GM19395 (cell line): ENCODE measurements at regions not wholly inside any gene's neighbourhood (a gene's known extent, or its start where the extent isn't known, plus 50 kb on each side); places are given as distances from the start of the nearest gene placed in this dataset.
"Not testable (repeated sequence)": the region's sequence is repeated elsewhere in the genome, so short reads cannot be mapped to it uniquely, and the experiment has no call there.

ENCODE experiments used
- ATAC-seq: cut with Tn5 transposase; IDR thresholded peaks from one replicate; pipeline ENCODE4 v1.9.1; 2021; ENCODE audit warnings: mild to moderate bottlenecking, moderate library complexity; ENCODE audit not compliant: unreplicated experiment

GRCh38 chr4:188650516-188650915 lies 511.3 kb downstream of the TRIML1 start:
- ATAC-seq: no peak

DNA sequence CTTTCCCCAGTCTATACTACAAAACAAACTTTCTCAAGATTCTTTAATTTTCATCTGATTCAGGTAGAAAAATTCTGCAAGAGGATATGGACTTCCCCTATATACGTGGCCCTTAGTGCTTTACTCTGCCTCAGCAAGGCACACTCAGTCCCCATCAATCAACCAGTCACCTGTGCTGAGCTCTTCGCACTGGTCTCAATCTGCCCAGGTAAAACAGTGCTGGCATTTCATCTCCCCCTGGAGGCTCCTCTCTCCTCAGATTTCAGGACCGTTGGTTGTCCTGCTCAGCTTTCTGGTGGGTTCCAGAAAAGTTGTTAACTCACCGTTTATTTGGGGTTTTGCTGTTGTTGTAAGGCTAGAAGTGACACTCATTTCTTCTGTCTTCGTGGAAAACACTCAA lies 518.1 kb downstream of the TRIML1 start:
- ATAC-seq: no peak

- ATAC-seq: no peak
Observed at GRCh38 chr4:188658958-188659522, 519.8 kb downstream of the TRIML1 start.

DNA sequence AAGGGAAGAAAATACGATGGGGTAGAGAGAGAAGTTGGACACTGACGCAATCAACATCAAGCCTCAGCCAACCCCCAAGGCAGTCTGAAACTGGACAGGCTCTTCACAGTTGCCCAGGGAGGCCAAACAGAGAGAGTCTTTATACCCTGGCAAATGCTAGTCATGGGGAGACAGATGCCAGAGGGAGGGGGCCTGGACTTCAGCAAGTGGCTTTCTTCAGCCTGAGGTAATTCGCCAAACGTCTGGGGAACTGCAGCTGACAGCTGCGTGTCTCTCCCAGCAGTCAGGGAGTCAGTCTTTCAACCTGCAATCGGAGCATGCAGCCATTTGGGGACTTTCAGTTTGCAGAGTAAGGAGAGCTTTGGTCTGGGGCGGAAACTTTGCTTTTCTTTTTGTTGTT lies 521.6 kb downstream of the TRIML1 start:
- no peak for ATAC-seq

- ATAC-seq: no peak
Observed at GRCh38 chr4:188661502-188661901, 522.3 kb downstream of the TRIML1 start.

- ATAC-seq: no peak
Observed at GRCh38 chr4:188663369-188663768, 524.1 kb downstream of the TRIML1 start.

DNA sequence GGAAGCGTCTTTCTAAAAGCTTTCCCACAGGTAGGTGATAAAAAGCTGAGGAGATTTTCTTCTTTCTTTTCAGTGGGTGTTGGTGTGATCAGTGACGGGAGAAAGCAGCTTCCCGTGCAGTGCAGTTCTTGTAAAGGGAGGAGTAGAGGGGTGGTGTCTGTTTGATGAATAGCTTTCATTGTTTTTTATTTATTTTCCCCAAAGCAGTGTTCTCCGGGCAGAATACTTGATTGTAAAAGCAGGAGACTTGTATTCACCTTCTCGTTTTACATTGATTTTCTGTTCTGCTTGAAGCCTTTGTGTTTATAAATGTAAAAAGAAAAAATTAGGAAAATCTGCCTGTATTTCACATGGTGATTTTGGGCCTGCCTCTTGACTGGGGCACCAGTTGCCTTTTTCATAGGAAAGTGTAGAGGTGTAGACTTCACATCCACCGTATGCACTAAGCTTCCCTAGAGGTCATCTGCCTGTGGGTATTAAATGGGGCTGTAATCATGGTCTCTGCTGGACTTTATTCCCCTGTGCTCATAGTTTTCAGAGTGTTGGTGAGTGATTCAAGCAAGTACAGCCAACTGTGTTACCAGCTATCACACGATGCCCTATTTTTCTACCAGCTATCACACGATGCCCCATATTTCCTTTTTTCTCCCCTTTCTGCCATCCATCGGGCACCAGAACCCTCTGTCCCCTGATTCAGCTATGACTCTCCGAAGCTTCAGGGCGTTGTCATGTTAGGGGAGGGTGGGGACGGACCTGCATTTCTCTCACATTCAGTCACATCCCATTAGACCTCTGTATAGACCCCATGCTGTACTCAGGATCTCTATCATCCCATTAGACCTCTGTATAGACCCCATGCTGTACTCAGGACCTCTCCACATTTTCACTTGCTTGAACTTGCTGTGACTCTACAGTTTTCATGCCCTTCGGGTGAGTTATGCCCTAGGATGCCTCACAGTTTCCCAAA lies 526.5 kb downstream of the TRIML1 start:
- no peak for ATAC-seq

- not testable (repeated sequence) for ATAC-seq
Observed at GRCh38 chr4:188678691-188679090, 539.5 kb downstream of the TRIML1 start.

DNA sequence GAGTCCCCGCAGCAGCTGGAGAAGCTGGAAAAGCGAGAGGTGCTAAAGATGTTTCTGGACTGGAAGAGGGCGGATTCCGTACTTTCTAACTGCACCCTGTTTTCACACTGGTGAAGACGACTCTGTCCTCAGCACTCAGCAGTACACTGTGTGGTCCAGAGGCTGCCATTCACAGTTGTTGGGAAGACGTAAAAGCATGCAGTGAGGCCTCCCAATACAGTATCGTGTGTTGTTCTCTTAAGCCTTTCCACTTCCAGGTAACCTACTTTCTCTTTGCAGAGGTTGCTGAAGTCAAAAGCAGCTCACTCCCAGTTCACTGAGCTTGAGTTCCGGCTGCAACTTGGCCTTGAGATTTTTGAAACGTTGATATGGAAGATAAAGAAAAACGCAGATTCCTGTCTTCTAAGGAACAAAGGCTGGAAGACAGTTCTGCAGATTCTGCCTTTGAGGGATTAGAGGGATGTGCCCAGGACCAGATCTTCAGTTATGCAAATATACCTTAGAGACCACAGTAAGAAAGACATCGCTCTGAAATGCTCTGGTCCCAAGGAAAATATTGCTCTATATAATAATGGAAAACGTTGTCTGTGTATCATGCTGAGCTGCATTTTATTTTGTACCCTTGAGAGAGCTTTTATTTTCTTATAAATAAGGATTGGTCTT lies 540.9 kb downstream of the TRIML1 start:
- ATAC-seq: no peak

- ATAC-seq: no peak
Observed at GRCh38 chr4:188680667-188681063, 541.4 kb downstream of the TRIML1 start.

- no peak for ATAC-seq
Observed at GRCh38 chr4:188682321-188682720, 543.1 kb downstream of the TRIML1 start.

DNA sequence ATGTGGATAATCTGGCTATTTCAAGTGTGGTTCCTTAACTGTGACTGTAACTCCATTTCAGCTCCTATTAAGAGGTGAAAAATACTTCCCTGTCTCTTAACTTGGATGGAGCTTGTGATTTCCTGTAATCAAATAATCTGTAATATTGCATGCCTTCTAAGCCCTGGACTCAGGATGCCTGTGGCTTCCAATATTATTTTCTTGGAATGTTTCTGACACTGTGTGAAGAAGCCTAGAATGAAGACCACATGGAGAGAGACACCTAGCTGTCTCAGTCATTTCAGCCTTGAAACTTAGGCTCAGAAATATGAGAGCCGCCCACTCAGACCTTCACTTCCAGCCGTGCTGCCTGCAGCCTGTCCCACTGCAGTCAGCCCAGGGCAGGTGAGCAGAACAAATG lies 544.3 kb downstream of the TRIML1 start:
- no peak for ATAC-seq

DNA sequence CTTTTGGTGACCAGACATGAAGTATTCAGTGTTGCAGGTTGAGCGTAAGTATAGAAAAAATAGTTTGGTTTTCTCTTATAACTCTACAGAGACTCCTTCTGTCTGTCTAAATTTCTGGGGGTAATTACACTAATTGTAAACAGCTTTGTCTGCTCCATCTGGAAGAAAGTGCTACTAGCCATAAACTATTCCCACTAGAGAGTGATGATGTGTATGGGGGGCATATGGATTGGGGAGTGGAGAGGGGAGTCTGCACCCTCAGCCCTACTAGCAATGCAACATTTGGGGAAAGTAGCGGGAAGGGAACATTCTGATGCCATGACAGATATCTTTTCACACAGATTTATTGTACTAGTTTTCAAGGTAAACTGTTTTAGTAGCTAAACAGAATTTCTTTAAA lies 549.7 kb downstream of the TRIML1 start:
- ATAC-seq: no peak

- ATAC-seq: no peak
Observed at GRCh38 chr4:188691811-188692210, 552.6 kb downstream of the TRIML1 start.

GRCh38 chr4:188695261-188695660 lies 556.0 kb downstream of the TRIML1 start:
- no peak for ATAC-seq

DNA sequence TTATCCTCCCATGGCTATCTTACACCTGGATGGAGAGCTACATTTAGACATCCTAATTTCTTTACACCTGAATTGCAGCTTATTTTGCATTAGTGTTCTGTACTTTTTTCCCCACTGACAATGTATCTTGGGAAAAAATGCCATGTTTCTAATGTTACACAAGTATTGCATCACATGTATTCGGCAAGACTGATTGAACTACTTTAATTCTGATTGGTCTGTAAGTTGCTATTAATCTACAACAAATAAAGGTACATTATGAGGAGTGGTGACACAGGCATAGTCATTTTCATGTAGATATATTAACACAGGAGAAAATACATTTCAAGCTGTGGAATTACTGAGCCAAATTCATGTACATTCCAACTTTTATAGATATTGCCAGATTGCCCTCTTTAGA lies 558.0 kb downstream of the TRIML1 start:
- no peak for ATAC-seq

DNA sequence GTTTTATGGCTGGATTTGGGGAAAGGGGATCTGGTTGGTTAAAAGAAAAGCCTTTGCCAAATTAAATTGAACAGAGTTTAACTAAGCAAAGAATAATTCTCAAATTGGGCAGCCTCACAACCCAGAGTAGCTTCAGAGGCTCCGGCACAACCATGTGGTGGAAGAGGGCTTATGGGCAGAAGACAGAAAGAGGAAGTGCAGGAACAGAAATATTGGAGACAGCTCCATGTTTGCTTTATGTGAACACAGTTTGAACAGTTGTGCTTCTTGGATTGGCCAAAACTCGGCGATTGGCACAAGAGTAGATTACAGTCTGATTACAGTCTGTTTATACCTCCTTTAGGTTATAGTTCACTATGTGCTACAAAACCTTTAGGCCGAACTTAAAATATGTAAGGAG lies 562.7 kb downstream of the TRIML1 start:
- ATAC-seq: no peak

- ATAC-seq: no peak
Observed at GRCh38 chr4:188704288-188704687, 565.0 kb downstream of the TRIML1 start.

- no peak for ATAC-seq
Observed at GRCh38 chr4:188707036-188707435, 567.8 kb downstream of the TRIML1 start.

- no peak for ATAC-seq
Observed at GRCh38 chr4:188714501-188714900, 575.3 kb downstream of the TRIML1 start.

DNA sequence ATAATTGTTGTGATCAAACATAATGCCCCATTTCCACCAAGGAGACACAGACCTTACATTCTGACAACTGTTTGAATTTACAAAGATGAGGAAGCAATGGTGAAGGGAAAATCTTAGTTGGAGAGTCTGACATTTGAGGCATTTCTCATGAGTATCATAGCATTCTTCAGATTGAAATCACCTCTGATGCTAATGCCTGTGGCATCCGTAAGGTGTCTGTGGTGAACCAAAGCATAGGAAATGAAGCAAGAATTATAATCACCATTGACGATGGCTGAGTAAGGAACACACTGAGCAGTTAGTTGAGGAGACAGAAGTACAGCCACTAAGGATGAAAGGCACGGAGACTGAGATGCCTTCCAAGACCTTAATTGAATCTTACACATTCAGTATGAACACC lies 575.7 kb downstream of the TRIML1 start:
- ATAC-seq: no peak

- ATAC-seq: no peak
Observed at GRCh38 chr4:188717661-188718060, 578.4 kb downstream of the TRIML1 start.
